HepG2 (cell line): ENCODE measurements at regions not wholly inside any gene's neighbourhood (a gene's known extent, or its start where the extent isn't known, plus 50 kb on each side); places are given as distances from the start of the nearest gene placed in this dataset.

Experiments used
- ATAC-seq: fragments of 200-7000 bp; cut with Tn5 transposase; 3 replicates; pipeline ENCODE4 v1.9.1; 2020; ENCODE audit warnings: mild to moderate bottlenecking, moderate library complexity
- BruUV-seq: library from RNA; stranded (reverse); fragments of 400-500 nt; replicated peaks from 2 replicates; lab custom pipeline; 2021; lab: Mats Ljungman, UMichigan
- CTCF ChIA-PET: fragments of 300-600 bp; formaldehyde crosslinking; extraction: SDS; loops from one replicate; lab custom pipeline; 2021; ENCODE audit warnings: low total read pairs, inconsistent platforms, low intra/inter-chr PET ratio; lab: Yijun Ruan, JAX
- POLR2A ChIA-PET: fragments of 350-600 bp; sonication (Branson Sonifier 250); formaldehyde crosslinking; loops from one replicate; lab custom pipeline; 2020; ENCODE audit warnings: antibody characterized with exemption, inconsistent platforms; lab: Yijun Ruan, JAX
- DNase-seq: peaks from one replicate; pipeline ENCODE4 v3.0.0-alpha.2; 2015; ENCODE audit warnings: low spot score
- FAIRE-seq: peaks from 3 replicates; lab custom pipeline; 2011; peaks lifted over from hg19 to GRCh38; lab: Jason Lieb, UNC
- H2AFZ ChIP-seq: one replicate; pipeline ENCODE4 v1.6.1; 2011; ENCODE audit warnings: low read length, inconsistent platforms
- H3K27ac ChIP-seq: fragments of 300-600 bp; 3 replicates; pipeline ENCODE4 v1.8.0; 2011; ENCODE audit warnings: mixed run types, mild to moderate bottlenecking, mixed read lengths, low read length, inconsistent platforms; ENCODE audit not compliant: insufficient read depth; ENCODE audit errors: extremely low read length
- H3K27me3 ChIP-seq, 2 experiments: fragments of 200-600 bp in 1 of 2; 2 replicates in 1 of 2; 3 replicates in 1 of 2; pipeline versions ENCODE4 v1.6.0 to v1.8.0; 2011; ENCODE audit warnings: low read length in 2 of 2, mild to moderate bottlenecking in 2 of 2, moderate library complexity in 2 of 2, inconsistent platforms in 1 of 2; ENCODE audit not compliant: insufficient read depth in 2 of 2, control insufficient read depth in 1 of 2
- H3K36me3 ChIP-seq, 2 experiments: fragments of 200-600 bp in 1 of 2; replicated peaks in 1 of 2; 2 replicates in 1 of 2; 3 replicates in 1 of 2; pipeline versions ENCODE4 v1.5.1 to v1.8.0; 2011; ENCODE audit warnings: low read length in 2 of 2, inconsistent platforms in 1 of 2; ENCODE audit not compliant: insufficient read depth in 2 of 2, control insufficient read depth in 1 of 2
- H3K4me1 ChIP-seq: 2 replicates; pipeline ENCODE4 v1.5.1; 2012; ENCODE audit warnings: low read length, inconsistent platforms; ENCODE audit not compliant: insufficient read depth
- H3K4me2 ChIP-seq: 2 replicates; pipeline ENCODE4 v1.6.0; 2011; ENCODE audit warnings: low read depth, low read length, inconsistent platforms
- H3K4me3 ChIP-seq, 3 experiments: fragments of 200-600 bp in 1 of 3; sonication (generic), shearing (Covaris generic) in 1 of 3; replicated peaks in 1 of 3; 2 replicates each; pipeline ENCODE4 v1.5.1; 2011 to 2016; ENCODE audit warnings: low read length in 3 of 3, inconsistent platforms in 2 of 3, low read depth in 2 of 3, mild to moderate bottlenecking in 2 of 3, control low read depth in 1 of 3, mixed read lengths in 1 of 3; ENCODE audit not compliant: insufficient read depth in 1 of 3
- H3K79me2 ChIP-seq: one replicate; pipeline ENCODE4 v1.6.1; 2011; ENCODE audit warnings: low read length, inconsistent platforms; ENCODE audit not compliant: insufficient read depth
- H3K9ac ChIP-seq: 2 replicates; pipeline ENCODE4 v1.6.0; 2011; ENCODE audit warnings: mild to moderate bottlenecking, low read depth, low read length, inconsistent platforms; ENCODE audit not compliant: insufficient read depth
- H3K9me3 ChIP-seq: 2 replicates; pipeline ENCODE4 v1.5.1; 2012; ENCODE audit warnings: mild to moderate bottlenecking, low read length
- H4K20me1 ChIP-seq: 2 replicates; pipeline ENCODE4 v1.6.0; 2011; ENCODE audit warnings: inconsistent platforms, mild to moderate bottlenecking, low read length, moderate library complexity; ENCODE audit not compliant: insufficient read depth
- NR2C2 ChIP-seq: sonication (generic); formaldehyde crosslinking; IDR thresholded peaks from 2 replicates; pipeline ENCODE4 v1.4.0; 2020; ENCODE audit warnings: missing genetic modification reagents, mild to moderate bottlenecking, moderate library complexity, borderline replicate concordance
- SATB2 ChIP-seq: sonication (generic); formaldehyde crosslinking; IDR thresholded peaks from 2 replicates; pipeline ENCODE4 v1.5.0; 2020; ENCODE audit warnings: missing genetic modification reagents
- UBTF ChIP-seq: sonication (generic); formaldehyde crosslinking; IDR thresholded peaks from 2 replicates; pipeline ENCODE4 v1.4.0; 2020; ENCODE audit warnings: mild to moderate bottlenecking, missing genetic modification reagents
- YEATS2 ChIP-seq: sonication (generic); formaldehyde crosslinking; IDR thresholded peaks from 2 replicates; pipeline ENCODE4 v1.4.0; 2020; ENCODE audit warnings: missing genetic modification reagents, borderline replicate concordance
- ZNF281 ChIP-seq: sonication (generic); formaldehyde crosslinking; IDR thresholded peaks from 2 replicates; pipeline ENCODE4 v1.4.0; 2020; ENCODE audit warnings: missing genetic modification reagents, borderline replicate concordance
- ZNF282 ChIP-seq: fragments of 450-650 bp; IDR thresholded peaks from 2 replicates; pipeline ENCODE4 v1.6.1; 2018; ENCODE audit not compliant: partially characterized antibody
- ZNF383 ChIP-seq: sonication (generic); formaldehyde crosslinking; IDR thresholded peaks from 2 replicates; pipeline ENCODE4 v1.4.0; 2020; ENCODE audit warnings: missing genetic modification reagents, mild to moderate bottlenecking, borderline replicate concordance
- ZNF414 ChIP-seq: sonication (generic); formaldehyde crosslinking; IDR thresholded peaks from 2 replicates; pipeline ENCODE4 v1.5.0; 2020; ENCODE audit warnings: missing genetic modification reagents
- ZNF484 ChIP-seq: sonication (generic); formaldehyde crosslinking; IDR thresholded peaks from 2 replicates; pipeline ENCODE4 v1.5.1; 2020; ENCODE audit warnings: mild to moderate bottlenecking, low read depth, missing genetic modification reagents, borderline replicate concordance
- ZNF589 ChIP-seq: sonication (generic); formaldehyde crosslinking; conservative IDR thresholded peaks from 2 replicates; pipeline ENCODE4 v1.8.0; 2022; ENCODE audit warnings: mild to moderate bottlenecking, moderate library complexity, missing genetic modification reagents
- ZNF597 ChIP-seq: sonication (generic); formaldehyde crosslinking; IDR thresholded peaks from 2 replicates; pipeline ENCODE4 v1.5.0; 2020; ENCODE audit warnings: missing genetic modification reagents
- ZNF605 ChIP-seq: sonication (generic); formaldehyde crosslinking; IDR thresholded peaks from 2 replicates; pipeline ENCODE4 v1.8.0; 2022; ENCODE audit warnings: mild to moderate bottlenecking, missing genetic modification reagents
- ZSCAN22 ChIP-seq: sonication (generic); formaldehyde crosslinking; IDR thresholded peaks from 2 replicates; pipeline ENCODE4 v1.4.0; 2020; ENCODE audit warnings: mild to moderate bottlenecking, missing genetic modification reagents
- WGBS: methylation state at CpG from one replicate; pipeline ENCODE4 v1.1.6; 2017; ENCODE audit warnings: low lambda C conversion rate; 5-methylcytosine and 5-hydroxymethylcytosine counted together
- in situ Hi-C: cut with HindIII; loops from 2 replicates; pipeline ENCODE4 v1.10.0; 2017; ENCODE audit warnings: low pct_unique_long_range_greater_than_20kb; ENCODE audit not compliant: extremely low pct_ligation_motif_present
- intact Hi-C: fragments of 100-400 bp; cut with micrococcal nuclease; formaldehyde crosslinking; loops from one replicate; pipeline ENCODE4 v1.10.0; 2022; ENCODE audit not compliant: unreplicated experiment

GRCh38 chr1:38693759-38694158, 165.8 kb downstream of the RRAGC start (continued):
- TF ChIP-seq ZNF414 = no peak

GRCh38 chr1:38693031-38693430, 166.5 kb downstream of the RRAGC start:
- POLR2A ChIA-PET = no interaction called here
- H3K9me3 ChIP-seq = no peaks in the 10 kb centered on the region
- no peaks in the 10 kb centered on the region for H3K79me2 ChIP-seq
- H3K4me2 ChIP-seq = no peak overlapping the region
- ATAC-seq (no peak), DNase-seq (no peak), FAIRE-seq (no peak)
- no peak overlapping the region for H3K4me3 ChIP-seq
- intact Hi-C loops (no loop called here), in situ Hi-C loops (no loop called here)
- no peaks in the 10 kb centered on the region for H3K36me3 ChIP-seq
- no peak overlapping the region for H3K9ac ChIP-seq
- CTCF ChIA-PET = no interaction called here
- H4K20me1 ChIP-seq = no peaks in the 10 kb centered on the region
- no peak overlapping the region for H3K27ac ChIP-seq
- H3K4me1 ChIP-seq = no peaks in the 10 kb centered on the region
- WGBS = 1% methylated on average over 3 of the region's 3 CpGs
- H2AFZ ChIP-seq = no peak overlapping the region
- no TSS peak for BruUV-seq
- no peaks in the 10 kb centered on the region; a peak in 1 of 5 replicates for H3K27me3 ChIP-seq
- TF ChIP-seq UBTF (CRISPR knock-in tag) (no peak), ZNF484 (CRISPR knock-in tag) (no peak), YEATS2 (CRISPR knock-in tag) (no peak), ZNF589 (CRISPR knock-in tag) (no peak), ZNF383 (CRISPR knock-in tag) (no peak), ZNF605 (CRISPR knock-in tag) (no peak), SATB2 (CRISPR knock-in tag) (no peak), ZNF281 (CRISPR knock-in tag) (no peak), NR2C2 (no peak), ZNF597 (CRISPR knock-in tag) (no peak), ZNF282 (no peak), ZSCAN22 (CRISPR knock-in tag) (no peak)
